Stimulated activated CD8-positive, alpha-beta memory T cell treated with anti-CD3 and anti-CD28 coated beads, Interleukin-15, amount 100 ng/mL, for 1 hour (primary cell): ENCODE measurements at regions not wholly inside any gene's neighbourhood (a gene's known extent, or its start where the extent isn't known, plus 50 kb on each side); places are given as distances from the start of the nearest gene placed in this dataset.

Source experiments
- DNase-seq: peaks from one replicate; pipeline ENCODE4 v3.0.0-alpha.2; 2020; ENCODE audit warnings: low read depth

- no peak for DNase-seq
Observed at GRCh38 chr12:91311081-91311480, 128.5 kb upstream of the DCN start.

GRCh38 chr12:91309450-91309849 lies 126.8 kb upstream of the DCN start:
- no peak for DNase-seq

GRCh38 chr12:91307957-91308670 lies 125.5 kb upstream of the DCN start:
- DNase-seq: no peak

- DNase-seq: no peak
Observed at GRCh38 chr12:91290354-91290753, 107.7 kb upstream of the DCN start.

- DNase-seq: no peak
Observed at GRCh38 chr12:91289906-91290305, 107.3 kb upstream of the DCN start.

- DNase-seq: no peak
Observed at GRCh38 chr12:91289072-91289471, 106.5 kb upstream of the DCN start.

- DNase-seq: no peak
Observed at GRCh38 chr12:91287753-91288152, 105.1 kb upstream of the DCN start.

- DNase-seq: no peak
Observed at GRCh38 chr12:91278126-91278525, 95.5 kb upstream of the DCN start.

GRCh38 chr12:91276509-91276908 lies 93.9 kb upstream of the DCN start:
- no peak for DNase-seq

- no peak for DNase-seq
Observed at GRCh38 chr12:91275321-91275720, 92.7 kb upstream of the DCN start.

GRCh38 chr12:91274916-91275315 lies 92.3 kb upstream of the DCN start:
- no peak for DNase-seq

- no peak for DNase-seq
Observed at GRCh38 chr12:91273560-91273959, 90.9 kb upstream of the DCN start.

GRCh38 chr12:91272461-91273063 lies 89.9 kb upstream of the DCN start:
- no peak for DNase-seq

GRCh38 chr12:91271185-91271584 lies 88.6 kb upstream of the DCN start:
- no peak for DNase-seq

GRCh38 chr12:91267039-91267438 lies 84.4 kb upstream of the DCN start:
- DNase-seq: no peak

GRCh38 chr12:91264178-91264577 lies 81.6 kb upstream of the DCN start:
- DNase-seq: no peak

GRCh38 chr12:91261820-91262676 lies 79.4 kb upstream of the DCN start:
- no peak for DNase-seq

GRCh38 chr12:91256411-91256810 lies 73.8 kb upstream of the DCN start:
- no peak for DNase-seq

GRCh38 chr12:91252341-91252740 lies 69.7 kb upstream of the DCN start:
- no peak for DNase-seq

GRCh38 chr12:91250273-91250665 lies 67.7 kb upstream of the DCN start:
- no peak for DNase-seq

GRCh38 chr12:91249518-91250272 lies 67.1 kb upstream of the DCN start:
- no peak for DNase-seq

- no peak for DNase-seq
Observed at GRCh38 chr12:91249054-91249453, 66.4 kb upstream of the DCN start.
